ENCODE measurements at regions not wholly inside any gene's neighbourhood (a gene's known extent, or its start where the extent isn't known, plus 50 kb on each side); places are given as distances from the start of the nearest gene placed in this dataset.

DNA sequence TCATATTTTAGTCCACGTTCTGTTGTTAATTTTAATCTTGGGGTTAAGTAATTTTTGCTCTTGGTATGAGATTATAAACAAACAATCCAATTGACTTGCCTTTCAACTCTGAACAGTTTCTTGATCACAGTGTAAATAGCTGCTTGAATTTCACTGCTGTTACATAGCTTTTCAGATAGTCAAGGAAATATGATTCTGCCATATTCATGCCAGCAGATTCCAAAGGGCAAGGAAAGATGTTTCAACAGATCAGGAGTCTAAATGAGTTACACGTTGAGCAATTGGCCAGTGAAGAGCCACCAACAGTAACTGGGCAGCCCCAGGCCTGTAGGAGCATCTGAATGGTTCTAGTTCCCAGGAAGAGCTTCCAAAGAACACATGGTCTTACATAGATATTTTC is 93.6 kb downstream of the LEPR start:
- Histone ChIP-seq H4K91ac (ENCODE audit: insufficient read depth, low read depth, low read length) (no peak overlapping the region), H2AFZ (replicated peaks; ENCODE audit: low read length, poor library complexity) (no peak overlapping the region), H3K4me3 (ENCODE audit: insufficient read depth, low read depth, low read length) (no peak overlapping the region), H2AK5ac (ENCODE audit: low read depth, low read length) (no peak overlapping the region), H3K23ac (ENCODE audit: low read depth, low read length) (no peak overlapping the region), H3K36me3 (ENCODE audit: control insufficient read depth, insufficient read depth, low read length) (no peaks in the 10 kb centered on the region), H2AK9ac (replicated peaks; ENCODE audit: low read depth, low read length, poor library complexity) (no peak overlapping the region), H2BK5ac (ENCODE audit: low read depth, low read length, poor library complexity, severe bottlenecking) (no peak overlapping the region), H3K27ac (ENCODE audit: insufficient read depth, low read length) (no peak overlapping the region), H3K4me2 (ENCODE audit: low read depth, low read length) (no peak overlapping the region), H3K4ac (ENCODE audit: low read depth, low read length) (no peak overlapping the region), H2BK15ac (ENCODE audit: low read depth, low read length) (no peak overlapping the region), H3K27me3 (ENCODE audit: control insufficient read depth, insufficient read depth, low read length) (no peaks in the 10 kb centered on the region), H3K56ac (ENCODE audit: extremely low read depth, insufficient read depth, low read length) (no peak overlapping the region), H3K79me1 (ENCODE audit: low read depth in 1 of 2, low read length in 2 of 2) (no peaks in the 10 kb centered on the region), H2BK20ac (ENCODE audit: low read depth, low read length) (no peak overlapping the region), H3K9me3 (ENCODE audit: control insufficient read depth, insufficient read depth, low read length) (no peaks in the 10 kb centered on the region), H3K9ac (ENCODE audit: low read depth, low read length) (no peak overlapping the region), H3K14ac (replicated peaks; ENCODE audit: low read depth, low read length) (no peak overlapping the region), H3K18ac (ENCODE audit: low read depth, low read length) (no peak overlapping the region), H2BK120ac (ENCODE audit: low read depth, low read length) (no peak overlapping the region), H4K20me1 (ENCODE audit: insufficient read depth, low read length) (no peaks in the 10 kb centered on the region), H4K8ac (ENCODE audit: low read depth in 2 of 2, low read length in 2 of 2) (no peak overlapping the region), H3K9me1 (ENCODE audit: insufficient read depth, low read length) (peaks cover 4% of the 10 kb centered on the region; the same call in 1 of the 2 replicates), H3K4me1 (ENCODE audit: control insufficient read depth, insufficient read depth, low read length) (peaks cover 10% of the 10 kb centered on the region), H4K5ac (ENCODE audit: low read depth, low read length) (no peak overlapping the region)
- ATAC-seq (ENCODE audit: low read depth) (peak; percentile 66), DNase-seq (peak; percentile 67)
- in situ Hi-C loops (cut with MboI; ENCODE audit: low sequenced_read_pairs): no loop called here
- 14% methylated on average over 1 of the region's 2 CpGs; no CpG with 5 or more reads in 1 of the 2 experiments for WGBS, 2 experiments (ENCODE audit: extremely low coverage in 2 of 2, insufficient read length in 1 of 2)
- POLR2A ChIA-PET (ENCODE audit: unreplicated experiment): no interaction called here
- no TSS peak for BruUV-seq (replicated peaks)
- TF ChIP-seq MAFK (IDR thresholded peaks at IDR 0.05; ENCODE audit: low read depth, low read length) (no peak), CEBPB (IDR thresholded peaks at IDR 0.05; ENCODE audit: low read depth, low read length) (peak; percentile 30; the same call in 1 of the 2 replicates)
- intact Hi-C loops (cut with micrococcal nuclease): no loop called here
- CTCF ChIA-PET: no interaction called here
- dilution Hi-C loops (cut with HindIII; ENCODE audit: low sequenced_read_pairs, unreplicated experiment): no loop called here
